Neural crest cell (in vitro differentiated cells): ENCODE measurements at regions not wholly inside any gene's neighbourhood (a gene's known extent, or its start where the extent isn't known, plus 50 kb on each side); places are given as distances from the start of the nearest gene placed in this dataset.

ENCODE experiments used
- DNase-seq: peaks from one replicate; pipeline ENCODE4 v3.0.0; 2021; ENCODE audit warnings: low read depth, mixed read lengths, low spot score
- H3K27ac Mint-ChIP-seq: one replicate; pipeline ENCODE4 v1.8.0; 2021; ENCODE audit warnings: mild to moderate bottlenecking, mixed read lengths; ENCODE audit not compliant: unreplicated experiment
- H3K27me3 Mint-ChIP-seq: 2 replicates; pipeline ENCODE4 v1.8.0; 2021; ENCODE audit warnings: low read depth, mild to moderate bottlenecking, mixed read lengths
- H3K36me3 Mint-ChIP-seq: 2 replicates; pipeline ENCODE4 v1.8.0; 2021; ENCODE audit warnings: low read depth, mild to moderate bottlenecking, mixed read lengths
- H3K4me1 Mint-ChIP-seq: 2 replicates; pipeline ENCODE4 v1.8.0; 2021; ENCODE audit warnings: mixed read lengths
- H3K4me3 Mint-ChIP-seq: one replicate; pipeline ENCODE4 v1.8.0; 2021; ENCODE audit warnings: mild to moderate bottlenecking, mixed read lengths
- H3K9me3 Mint-ChIP-seq: 2 replicates; pipeline ENCODE4 v1.8.0; 2021; ENCODE audit warnings: mixed read lengths
- CTCF ChIP-seq: fragments of 200-600 bp; sonication (generic); conservative IDR thresholded peaks from 2 replicates; pipeline ENCODE4 v1.5.0; 2021; ENCODE audit warnings: antibody characterized with exemption, mild to moderate bottlenecking

- DNase-seq: no peak
- TF ChIP-seq CTCF: no peak
- Mint-ChIP-seq H3K27ac (no peak overlapping the region), H3K27me3 (peaks cover 7% of the 10 kb centered on the region), H3K36me3 (no peaks in the 10 kb centered on the region), H3K9me3 (no peaks in the 10 kb centered on the region), H3K4me3 (no peak overlapping the region), H3K4me1 (no peaks in the 10 kb centered on the region)
Observed at GRCh38 chr6:165913676-165914570, 250.9 kb upstream of the PDE10A start.

- H3K4me3 Mint-ChIP-seq: no peak overlapping the region
- H3K27me3 Mint-ChIP-seq: peaks cover 8% of the 10 kb centered on the region
- no peaks in the 10 kb centered on the region for H3K9me3 Mint-ChIP-seq
- H3K36me3 Mint-ChIP-seq: no peaks in the 10 kb centered on the region
- H3K4me1 Mint-ChIP-seq: no peaks in the 10 kb centered on the region
- no peak for TF ChIP-seq CTCF
- no peak for DNase-seq
- no peak overlapping the region for H3K27ac Mint-ChIP-seq
Observed at GRCh38 chr6:165910184-165910966, 247.3 kb upstream of the PDE10A start.

DNA sequence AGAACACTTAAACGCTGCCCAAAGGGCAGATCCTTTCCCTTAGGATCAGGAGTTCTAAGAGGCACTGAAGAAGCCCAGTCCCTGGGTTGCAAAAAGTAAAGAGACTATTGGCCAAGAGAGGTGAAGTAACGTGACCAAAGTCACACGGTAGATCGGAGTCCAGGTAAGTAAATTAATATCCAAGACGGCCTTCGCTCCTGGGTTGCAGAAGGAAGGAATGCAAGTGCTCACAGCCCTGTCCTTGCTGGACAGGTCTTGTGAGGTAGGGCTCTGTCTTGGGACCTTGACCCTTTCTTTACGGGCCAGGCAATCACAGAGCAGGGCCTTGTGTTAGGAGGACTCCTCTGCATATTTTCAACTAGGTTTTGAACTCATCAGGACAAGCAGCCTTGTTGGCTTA lies 243.7 kb upstream of the PDE10A start:
- no peak for DNase-seq
- no peak for TF ChIP-seq CTCF
- peaks cover 3% of the 10 kb centered on the region for H3K9me3 Mint-ChIP-seq
- H3K4me3 Mint-ChIP-seq: no peak overlapping the region
- peaks cover 8% of the 10 kb centered on the region for H3K27me3 Mint-ChIP-seq
- H3K4me1 Mint-ChIP-seq: no peaks in the 10 kb centered on the region
- no peaks in the 10 kb centered on the region for H3K36me3 Mint-ChIP-seq
- H3K27ac Mint-ChIP-seq: no peak overlapping the region

GRCh38 chr6:165905744-165906143 lies 242.7 kb upstream of the PDE10A start:
- no peak for DNase-seq
- Mint-ChIP-seq H3K4me1 (no peaks in the 10 kb centered on the region), H3K36me3 (no peaks in the 10 kb centered on the region), H3K4me3 (no peak overlapping the region), H3K27me3 (peaks cover 8% of the 10 kb centered on the region), H3K27ac (no peak overlapping the region), H3K9me3 (peaks cover 3% of the 10 kb centered on the region)
- TF ChIP-seq CTCF: no peak

GRCh38 chr6:165900970-165901369 lies 237.9 kb upstream of the PDE10A start:
- Mint-ChIP-seq H3K9me3 (peaks cover 3% of the 10 kb centered on the region), H3K27ac (no peak overlapping the region), H3K27me3 (peaks cover 2% of the 10 kb centered on the region), H3K36me3 (no peaks in the 10 kb centered on the region), H3K4me1 (no peaks in the 10 kb centered on the region), H3K4me3 (no peak overlapping the region)
- DNase-seq: no peak
- TF ChIP-seq CTCF: no peak
